HG03097 (cell line): ENCODE measurements at regions not wholly inside any gene's neighbourhood (a gene's known extent, or its start where the extent isn't known, plus 50 kb on each side); places are given as distances from the start of the nearest gene placed in this dataset.

ENCODE experiments used
- ATAC-seq: cut with Tn5 transposase; IDR thresholded peaks from one replicate; pipeline ENCODE4 v1.9.1; 2021; ENCODE audit not compliant: unreplicated experiment, low FRiP score

DNA sequence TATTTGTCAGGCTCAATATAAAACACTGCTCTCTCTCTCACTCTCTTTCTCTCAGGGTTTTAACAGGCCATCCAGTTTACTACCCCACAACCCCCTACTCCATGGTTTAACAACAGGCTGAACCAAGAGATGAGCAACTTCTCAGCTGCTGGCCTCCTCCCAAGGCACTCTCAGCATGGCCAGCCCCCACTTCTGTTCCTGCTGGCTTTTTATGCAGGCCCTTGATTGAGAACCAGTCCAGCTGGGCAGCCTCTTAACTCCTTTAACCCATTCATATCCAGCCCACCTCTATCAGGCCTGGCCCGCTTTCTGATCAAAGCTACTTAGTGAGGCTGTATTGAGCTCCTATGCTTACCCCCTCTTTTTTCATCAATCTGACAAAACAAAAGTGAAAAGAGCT is 346.8 kb upstream of the POU3F2 start:
- ATAC-seq = no peak

DNA sequence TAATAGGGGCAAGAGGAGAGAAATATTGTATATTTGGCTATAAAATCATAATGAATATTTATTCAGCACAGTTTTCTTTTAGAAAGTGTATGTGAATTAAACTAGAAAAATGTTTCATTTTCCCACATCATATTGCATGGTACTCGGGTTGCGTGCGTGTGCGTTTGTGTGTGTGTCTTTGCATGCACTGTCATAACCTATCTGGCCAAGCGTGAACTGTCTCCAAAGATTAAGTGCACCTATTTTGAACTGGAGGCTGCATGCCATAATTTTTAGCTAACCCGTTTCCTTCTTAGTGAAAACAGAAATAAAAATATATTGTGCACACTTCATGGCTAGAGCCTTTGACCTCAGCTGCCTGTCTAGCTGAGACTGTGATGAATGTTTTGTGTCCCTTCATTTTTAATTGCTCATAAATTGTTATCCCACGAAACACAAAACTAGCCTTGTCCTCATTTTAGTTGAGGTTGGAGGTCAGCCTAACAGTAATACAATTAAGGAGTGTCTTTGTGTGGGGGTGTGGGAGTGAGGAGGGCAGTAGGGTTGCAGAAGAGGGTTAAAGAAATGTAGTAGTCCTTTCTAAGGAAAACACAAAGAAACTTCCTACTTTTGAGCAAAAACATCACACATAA is 336.1 kb upstream of the POU3F2 start:
- ATAC-seq = no peak

DNA sequence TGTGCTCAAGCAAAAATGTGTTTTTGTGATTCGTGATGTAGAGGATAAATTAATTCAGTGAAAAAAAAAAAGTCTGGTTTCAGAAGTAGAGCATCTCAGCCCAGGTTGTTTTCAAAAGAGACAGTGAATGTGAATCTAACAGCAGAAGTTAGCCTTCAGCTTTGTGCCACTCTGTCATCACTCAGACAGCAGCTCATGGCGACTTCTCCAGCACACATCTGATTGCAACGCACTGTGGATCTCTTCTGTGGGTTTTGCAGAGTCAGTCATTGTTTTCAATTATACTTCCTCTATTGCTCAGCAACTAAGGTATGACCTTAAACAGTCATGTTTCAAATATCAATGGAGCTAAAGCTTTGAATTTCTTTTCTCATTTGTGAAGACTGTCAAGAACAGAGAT is 335.5 kb upstream of the POU3F2 start:
- ATAC-seq = no peak

DNA sequence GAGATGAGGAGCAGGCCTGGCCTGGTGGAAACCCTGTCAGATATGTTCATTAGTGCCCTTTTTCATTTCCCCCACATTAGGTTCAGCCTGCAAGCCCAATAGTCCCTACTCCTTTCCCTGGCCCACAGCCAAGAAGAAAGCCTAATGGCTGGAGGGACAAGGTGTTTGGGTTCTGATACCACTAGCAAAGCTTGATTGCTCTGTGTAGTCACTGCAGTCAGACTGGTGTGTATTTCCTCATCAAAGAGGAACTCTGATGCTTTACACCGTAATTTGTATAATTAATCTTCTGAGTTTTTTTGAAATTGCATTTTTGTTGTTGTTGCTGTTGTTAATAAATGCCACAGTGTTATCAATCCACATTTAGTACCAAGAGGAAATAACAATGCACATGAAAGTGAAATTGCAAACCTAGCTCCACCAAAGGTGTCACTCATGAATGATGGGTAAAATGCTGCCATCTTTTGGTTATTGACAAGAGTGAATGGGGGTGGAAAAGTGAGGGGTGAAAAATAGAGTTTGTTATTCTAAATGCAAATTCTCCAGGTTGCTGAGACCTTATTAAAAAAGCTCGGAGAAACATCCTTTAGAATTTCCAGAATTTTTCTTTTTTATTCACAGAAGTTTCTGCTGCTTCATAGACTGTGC is 320.2 kb upstream of the POU3F2 start:
- no peak for ATAC-seq

DNA sequence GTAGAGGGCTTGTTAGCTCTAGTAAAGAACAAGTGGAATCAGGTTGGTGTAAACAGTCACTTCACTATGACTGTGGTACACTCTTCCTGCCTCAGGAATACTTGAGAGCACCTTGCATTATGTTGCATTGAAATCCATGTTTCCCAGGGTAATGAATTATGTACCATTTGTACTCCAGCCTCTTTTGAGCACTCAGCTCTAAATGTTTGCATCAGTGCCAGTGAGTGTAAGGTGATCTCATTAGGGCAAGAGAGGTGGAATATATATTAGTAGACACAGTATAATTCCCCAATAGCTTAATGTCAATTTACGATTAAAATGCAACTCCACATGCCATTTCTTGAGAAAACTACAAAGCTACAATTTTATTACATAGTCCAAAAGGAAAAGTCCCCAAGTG is 319.6 kb upstream of the POU3F2 start:
- no peak for ATAC-seq

DNA sequence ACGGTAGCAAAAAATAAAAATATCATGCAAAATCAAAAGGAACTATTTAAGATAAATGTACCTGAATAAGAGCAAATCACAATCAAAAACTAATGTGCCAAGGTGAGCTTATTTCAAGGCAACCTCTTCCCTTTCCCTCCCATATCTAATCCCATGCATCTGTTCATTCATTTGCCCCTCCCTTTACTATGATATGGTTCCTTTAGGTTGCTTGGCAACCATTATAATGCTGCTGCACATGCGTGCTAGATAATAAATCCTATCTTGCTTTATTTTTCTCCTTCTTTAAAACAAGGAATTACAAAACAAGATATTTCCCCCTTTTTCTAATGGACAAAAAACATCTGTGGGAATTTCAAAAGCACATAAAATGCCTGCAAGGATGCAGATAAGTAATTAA is 318.2 kb upstream of the POU3F2 start:
- no peak for ATAC-seq

DNA sequence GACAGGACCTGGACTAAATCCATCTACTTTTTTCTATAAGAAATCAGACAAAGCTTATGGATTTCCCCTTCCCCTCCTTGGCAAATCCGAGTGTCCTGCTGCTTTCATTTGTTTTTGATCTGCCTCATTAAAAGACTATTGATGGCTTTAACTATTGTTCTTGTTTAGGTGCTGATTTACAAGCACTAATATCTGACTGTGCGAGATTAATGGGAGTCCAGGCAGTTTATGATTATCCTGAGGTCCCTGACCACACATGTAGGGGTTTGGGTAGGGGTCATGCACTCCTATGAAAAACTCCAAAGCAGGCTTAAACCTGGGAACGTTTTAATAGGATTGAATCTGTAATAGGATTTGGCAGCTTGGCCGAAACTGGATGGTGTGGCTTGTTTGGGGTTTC is 317.5 kb upstream of the POU3F2 start:
- ATAC-seq = no peak

DNA sequence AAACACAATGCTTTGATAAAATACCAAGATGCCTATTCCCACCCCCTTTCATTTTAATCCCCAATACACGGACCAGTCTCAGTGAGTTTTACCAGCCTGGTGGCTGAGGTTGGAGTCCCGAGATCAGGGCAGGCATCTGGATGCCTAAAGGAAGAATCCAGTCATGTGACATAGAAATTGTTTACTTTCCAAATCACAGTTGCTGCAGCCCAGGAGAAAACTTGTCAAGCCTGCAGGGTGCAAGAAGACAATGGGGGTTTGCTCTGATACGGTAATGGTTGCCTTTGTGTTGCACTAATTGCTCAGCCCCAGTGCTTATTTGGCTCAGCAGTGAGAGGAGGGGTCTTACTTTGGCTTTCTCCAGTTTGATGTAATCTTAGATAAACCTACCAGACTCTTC is 308.5 kb upstream of the POU3F2 start:
- ATAC-seq = no peak

DNA sequence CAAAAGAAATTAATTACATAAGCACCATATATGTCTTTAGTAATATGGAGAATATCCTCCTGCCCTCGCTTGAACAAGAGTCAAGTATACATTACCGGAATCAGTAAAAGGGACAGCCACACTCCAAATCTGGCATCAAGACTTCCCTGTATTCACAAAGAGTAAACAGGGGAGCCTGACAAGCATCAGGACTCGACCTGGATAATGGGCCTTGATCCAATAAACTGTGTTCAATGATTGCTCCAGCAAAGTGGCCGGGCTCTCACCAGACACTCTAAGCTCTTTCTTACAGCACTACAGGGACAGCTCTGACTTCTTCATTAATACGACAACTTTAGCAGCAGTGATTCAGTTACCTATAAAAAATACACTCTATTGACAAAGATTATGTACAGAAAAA is 307.9 kb upstream of the POU3F2 start:
- ATAC-seq = no peak

DNA sequence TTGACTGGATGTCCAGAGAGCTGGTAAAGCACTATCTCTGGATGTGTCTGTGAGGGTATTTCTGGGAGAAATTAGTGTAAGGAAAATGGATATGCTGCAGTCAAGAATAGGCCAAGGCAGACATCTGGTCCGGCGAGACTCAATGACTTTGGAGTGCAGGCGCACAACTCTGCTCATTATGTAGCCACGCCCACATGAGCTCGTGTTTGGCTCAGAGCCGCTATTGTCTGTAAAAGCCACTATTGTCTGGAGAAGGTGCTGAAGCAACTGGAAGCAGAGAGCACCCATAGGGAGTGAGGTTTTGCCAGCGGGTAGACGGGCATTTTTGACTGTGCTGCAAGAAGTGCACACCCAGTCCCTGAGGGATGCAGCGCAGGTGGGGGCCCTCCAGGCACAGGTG is 305.0 kb upstream of the POU3F2 start:
- no peak for ATAC-seq

DNA sequence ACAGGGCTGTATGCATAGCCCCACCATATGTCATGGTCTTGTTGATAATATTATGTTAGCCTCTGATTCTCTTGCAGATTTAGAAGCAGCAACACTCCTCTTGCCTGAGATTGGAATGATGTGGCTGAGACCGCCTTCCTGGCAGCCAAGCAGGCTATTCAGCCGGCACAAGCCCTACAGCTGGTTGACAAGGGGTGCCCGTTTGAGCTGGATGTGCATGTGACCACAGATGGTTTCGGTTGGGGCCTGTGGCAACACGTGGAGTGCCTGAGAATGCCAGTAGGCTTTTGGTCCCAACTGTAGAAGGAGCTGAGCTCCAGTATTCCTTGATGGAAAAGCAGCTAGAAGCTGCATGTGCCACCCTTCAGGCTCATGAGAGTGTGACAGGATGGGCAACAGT is 303.6 kb upstream of the POU3F2 start:
- no peak for ATAC-seq

DNA sequence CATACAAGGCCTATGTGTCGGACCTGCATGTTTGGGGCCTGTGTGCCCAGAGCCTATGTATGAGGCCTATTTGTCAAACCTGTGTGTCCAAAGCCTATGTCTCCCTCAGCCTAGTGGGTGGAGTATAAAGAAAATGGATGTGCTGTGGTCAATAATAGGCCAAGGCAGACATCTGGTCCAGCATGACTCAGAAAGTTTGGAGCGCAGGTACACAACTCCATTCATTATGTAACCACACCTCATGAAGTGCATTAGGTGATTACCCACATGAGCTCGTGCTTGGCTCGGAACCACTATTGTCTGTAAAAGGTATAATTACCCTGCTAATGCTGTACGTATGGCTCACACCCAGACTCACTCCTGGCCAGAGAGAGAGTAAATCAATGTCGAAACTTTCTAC is 302.4 kb upstream of the POU3F2 start:
- no peak for ATAC-seq

DNA sequence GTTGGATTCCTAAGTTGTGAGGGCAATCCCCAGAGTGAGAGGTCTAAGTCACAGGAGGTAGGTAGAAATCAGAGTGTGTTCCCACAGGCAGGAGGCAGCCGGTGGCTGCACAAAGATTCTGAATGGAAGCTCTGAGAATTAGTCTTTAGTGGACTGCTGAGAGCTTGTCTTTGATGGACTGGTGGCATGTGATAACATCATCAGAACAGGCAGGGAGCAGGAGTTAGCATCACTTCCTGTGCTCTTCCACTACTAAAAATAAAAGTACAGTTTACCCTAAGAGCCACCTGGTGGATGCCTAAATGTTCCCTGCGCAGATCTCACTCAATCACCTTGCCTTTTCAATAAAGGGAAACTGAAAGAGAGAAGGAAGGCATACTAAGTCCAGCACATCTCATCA is 294.6 kb upstream of the POU3F2 start:
- no peak for ATAC-seq

DNA sequence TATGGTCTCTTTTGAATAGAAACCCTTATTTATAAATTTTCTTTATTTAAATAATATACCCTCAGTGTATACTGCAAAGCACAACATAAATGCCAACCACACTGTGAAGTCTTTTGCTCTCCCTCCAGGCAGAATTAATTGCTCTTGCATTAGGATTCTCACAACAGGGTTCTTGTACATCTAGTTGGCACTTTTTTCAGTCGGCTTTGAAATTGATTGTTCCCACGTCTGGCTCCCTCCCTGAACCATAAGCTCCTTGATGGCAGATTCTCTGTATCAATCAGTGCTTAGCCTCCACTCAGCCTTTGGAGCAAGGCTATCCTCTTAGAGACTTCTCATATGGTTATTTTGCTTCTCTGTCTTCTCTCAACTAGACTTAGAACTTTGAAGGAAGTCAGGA is 288.0 kb upstream of the POU3F2 start:
- ATAC-seq = no peak

DNA sequence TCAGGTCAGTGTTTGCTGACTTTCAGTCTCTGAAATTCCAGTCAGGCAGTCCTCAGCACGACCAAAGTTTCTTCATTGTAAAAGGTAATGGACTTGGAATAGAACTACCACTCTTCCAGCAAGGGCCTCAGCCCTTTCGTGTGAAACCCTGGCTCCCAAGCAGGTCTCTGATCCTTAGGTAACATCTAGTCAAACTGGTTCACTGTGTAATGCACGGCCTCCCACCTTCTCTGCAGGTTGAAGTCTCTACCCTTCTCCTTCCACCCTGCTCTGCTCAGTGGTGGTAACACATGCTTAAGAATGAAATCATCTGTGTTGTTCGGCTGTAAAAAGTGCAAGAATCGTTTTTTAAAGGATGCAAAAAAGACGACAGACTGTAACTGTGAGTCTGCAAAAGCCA is 287.2 kb upstream of the POU3F2 start:
- ATAC-seq = no peak

DNA sequence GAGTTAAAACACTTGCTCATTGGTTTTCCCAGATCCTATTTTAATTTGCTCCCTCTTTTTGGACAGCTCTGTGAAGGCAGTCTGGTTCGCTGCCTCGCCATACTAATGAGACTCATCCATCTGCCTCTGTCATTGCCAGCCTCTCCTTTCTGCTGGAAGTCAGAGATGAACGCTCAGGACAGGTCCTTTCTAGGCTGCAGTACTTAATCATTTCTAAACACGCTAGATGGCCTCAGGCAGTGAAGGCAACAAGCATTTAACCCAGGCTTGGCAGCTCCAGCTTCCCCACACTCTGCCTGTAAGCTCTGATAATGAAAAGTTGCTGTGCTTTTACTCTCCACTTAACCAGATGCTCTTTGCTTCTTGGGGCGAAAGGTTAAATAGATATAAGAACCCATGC is 286.7 kb upstream of the POU3F2 start:
- no peak for ATAC-seq

DNA sequence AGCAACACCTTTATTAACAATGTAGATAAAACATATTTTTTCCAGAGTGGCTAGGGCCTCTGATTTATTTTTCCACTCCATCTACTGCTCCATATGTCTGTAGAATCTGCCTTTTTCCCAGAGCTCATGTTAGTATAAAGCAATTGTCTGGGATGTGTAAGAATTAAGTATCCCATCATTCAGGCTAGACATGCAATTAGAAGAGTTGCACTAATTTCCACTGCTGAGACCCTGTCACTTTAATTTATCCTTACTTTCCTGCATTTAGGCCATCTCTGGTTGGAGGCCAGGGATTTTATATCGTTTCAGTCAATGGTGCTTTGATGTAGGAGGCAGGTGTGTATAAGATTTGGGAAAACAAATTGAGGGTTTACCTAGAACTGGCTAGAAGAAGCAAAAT is 286.1 kb upstream of the POU3F2 start:
- ATAC-seq = no peak

DNA sequence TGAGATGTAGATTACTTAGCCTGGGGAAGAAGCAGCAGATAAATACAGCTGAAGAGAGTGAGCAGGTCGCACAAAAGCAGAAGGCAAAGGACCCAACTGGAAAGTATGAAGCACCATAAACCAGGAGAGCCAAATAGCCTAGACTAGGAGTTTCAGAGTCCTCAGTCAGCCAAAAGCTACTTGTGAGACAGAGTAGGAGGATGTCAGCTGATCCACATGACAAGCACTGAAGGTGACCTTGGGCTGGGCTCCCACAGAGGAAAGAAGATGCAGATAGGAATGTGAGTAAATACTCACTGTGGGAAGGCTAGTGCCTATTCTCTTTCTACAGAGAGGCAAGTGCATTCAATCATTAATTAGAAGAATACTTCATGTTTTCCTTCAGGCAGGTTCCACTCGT is 274.0 kb upstream of the POU3F2 start:
- no peak for ATAC-seq

DNA sequence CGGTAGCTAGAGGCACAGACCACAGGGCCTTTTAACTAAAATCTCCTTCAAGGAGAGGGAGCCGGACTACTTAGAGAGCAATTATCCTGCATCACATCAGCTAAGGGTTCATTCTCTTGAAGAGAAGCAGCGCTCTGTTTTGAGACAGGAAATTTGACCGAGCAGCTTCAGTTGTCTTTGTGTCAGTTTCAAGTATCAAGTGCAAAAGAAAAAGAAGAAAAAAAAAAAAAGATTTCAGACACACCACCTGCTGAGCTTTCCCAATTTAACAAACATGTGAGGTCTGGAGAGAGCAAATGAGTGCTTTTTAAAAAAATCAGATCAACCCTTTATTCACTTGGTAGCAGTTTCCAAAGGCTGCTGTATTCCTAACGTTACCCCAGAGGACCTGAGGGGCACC is 273.5 kb upstream of the POU3F2 start:
- no peak for ATAC-seq

DNA sequence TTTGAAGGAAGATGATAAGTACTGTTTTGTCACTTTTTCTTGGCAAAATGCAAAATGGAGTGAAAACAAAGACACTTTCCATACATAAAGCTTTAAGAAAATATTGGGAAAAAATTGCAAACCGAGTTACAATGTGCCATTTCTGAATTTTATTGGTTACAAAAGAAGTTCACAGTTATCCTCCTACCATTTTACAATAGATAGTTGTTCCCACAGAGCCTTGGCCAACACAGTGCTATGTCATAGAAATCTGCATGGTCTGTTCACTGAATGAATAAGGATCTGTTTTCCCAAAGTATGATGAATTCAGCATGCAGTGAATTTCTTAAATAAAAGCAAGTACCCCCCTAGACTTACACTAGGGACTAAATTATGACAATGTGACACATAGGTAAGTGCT is 268.2 kb upstream of the POU3F2 start:
- no peak for ATAC-seq

DNA sequence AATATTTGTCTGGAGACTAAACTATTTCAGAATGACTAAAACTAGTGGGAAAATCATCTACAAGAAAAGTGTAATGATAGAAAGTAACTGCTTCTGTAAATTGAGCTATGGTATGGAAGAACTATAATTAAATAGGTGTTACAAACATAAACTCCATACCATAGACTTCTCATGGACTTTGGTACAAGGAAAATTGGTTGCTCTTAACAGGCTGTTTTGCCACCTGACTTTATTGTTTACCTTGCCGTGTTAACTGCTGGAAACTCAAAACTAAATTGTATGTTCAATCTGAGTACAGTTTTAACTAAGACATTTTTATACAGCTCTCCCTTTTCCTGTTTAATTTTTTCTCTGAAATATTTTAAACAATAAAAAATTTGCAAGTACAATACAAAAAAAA is 261.8 kb upstream of the POU3F2 start:
- ATAC-seq = no peak

DNA sequence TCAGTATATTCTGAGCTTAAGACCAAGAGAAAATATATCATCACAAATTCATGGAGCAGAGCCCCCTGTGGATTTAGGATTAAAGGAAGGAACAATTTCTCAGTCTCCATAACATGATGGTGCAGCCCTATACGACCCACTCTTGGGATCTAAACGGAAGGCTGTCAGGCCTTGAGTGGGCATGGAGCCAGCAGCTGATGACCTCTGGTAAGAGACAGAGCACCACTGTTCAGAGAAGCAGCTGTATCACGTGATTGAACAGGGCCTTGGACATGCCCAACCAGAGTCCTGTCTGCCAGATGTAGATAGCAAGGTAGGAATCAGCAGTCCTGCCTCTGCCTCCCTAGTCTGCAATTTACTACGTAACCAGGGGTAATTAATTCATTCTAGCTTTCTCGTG is 259.4 kb upstream of the POU3F2 start:
- ATAC-seq = no peak

DNA sequence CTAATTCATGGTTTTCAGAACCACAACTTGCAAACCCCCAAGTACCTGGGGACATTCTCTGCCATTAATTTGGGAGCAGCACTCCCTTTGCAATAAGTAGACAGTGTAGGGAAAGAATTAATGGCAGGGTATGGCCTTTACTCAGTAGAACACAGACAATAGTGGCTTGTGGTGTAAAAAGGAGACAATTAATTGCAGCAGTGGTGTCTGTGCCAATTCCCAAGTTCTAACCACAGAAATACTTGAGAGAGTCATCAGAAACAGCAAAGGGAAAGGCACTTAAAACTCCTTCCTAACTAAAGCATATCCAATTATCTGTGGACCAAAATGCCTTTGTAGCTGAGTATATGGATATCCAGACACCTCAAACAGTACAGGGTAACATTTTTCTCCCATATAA is 257.6 kb upstream of the POU3F2 start:
- ATAC-seq = no peak
